Caco-2 (cell line): ENCODE measurements at regions not wholly inside any gene's neighbourhood (a gene's known extent, or its start where the extent isn't known, plus 50 kb on each side); places are given as distances from the start of the nearest gene placed in this dataset.

Experiments used
- BruUV-seq: library from RNA; stranded (reverse); fragments of 400-500 nt; replicated peaks from 2 replicates; lab custom pipeline; 2021; lab: Mats Ljungman, UMichigan
- CTCF ChIA-PET: fragments of 300-600 bp; sonication (Branson Sonifier 250); formaldehyde crosslinking; loops from one replicate; lab custom pipeline; 2022; ENCODE audit warnings: antibody characterized with exemption; lab: Charles Lee
- POLR2A ChIA-PET: fragments of 300-600 bp; sonication (Branson Sonifier 250); formaldehyde crosslinking; loops from one replicate; lab custom pipeline; 2022; ENCODE audit warnings: antibody characterized with exemption; lab: Charles Lee
- DNase-seq, 2 experiments: peaks; one replicate each; pipeline versions ENCODE4 v3.0.0 to v3.0.0-alpha.2; 2020 to 2022
- H3K27me3 ChIP-seq: replicated peaks from 2 replicates; pipeline ENCODE4 v1.6.0; 2011; ENCODE audit warnings: low read length; ENCODE audit not compliant: control insufficient read depth, insufficient read depth
- H3K36me3 ChIP-seq: 2 replicates; pipeline ENCODE4 v1.5.1; 2011; ENCODE audit warnings: low read length; ENCODE audit not compliant: control insufficient read depth, insufficient read depth
- H3K4me1 ChIP-seq: fragments of 250-450 bp; sonication (Bioruptor Pico); 2 replicates; pipeline ENCODE4 v1.5.1; 2020; ENCODE audit warnings: mild to moderate bottlenecking
- H3K4me3 ChIP-seq: 2 replicates; pipeline ENCODE4 v1.5.1; 2011; ENCODE audit warnings: low read depth, mild to moderate bottlenecking, control low read depth, low read length
- H3K9me3 ChIP-seq: fragments of 250-450 bp; sonication (Bioruptor Pico); 2 replicates; pipeline ENCODE4 v1.5.1; 2020; ENCODE audit warnings: mild to moderate bottlenecking, moderate library complexity
- H3K27ac Mint-ChIP-seq: one replicate; pipeline ENCODE4 v1.8.0; 2022; ENCODE audit warnings: mixed read lengths; ENCODE audit not compliant: unreplicated experiment
- H3K27me3 Mint-ChIP-seq: one replicate; pipeline ENCODE4 v1.8.0; 2022; ENCODE audit warnings: mixed read lengths; ENCODE audit not compliant: insufficient read depth, unreplicated experiment
- H3K36me3 Mint-ChIP-seq: one replicate; pipeline ENCODE4 v1.8.0; 2022; ENCODE audit warnings: mild to moderate bottlenecking, mixed read lengths; ENCODE audit not compliant: insufficient read depth, unreplicated experiment
- H3K4me1 Mint-ChIP-seq: one replicate; pipeline ENCODE4 v1.8.0; 2022; ENCODE audit warnings: low read depth, mixed read lengths; ENCODE audit not compliant: unreplicated experiment
- H3K4me3 Mint-ChIP-seq: one replicate; pipeline ENCODE4 v1.8.0; 2022; ENCODE audit warnings: mild to moderate bottlenecking, moderate library complexity, mixed read lengths; ENCODE audit not compliant: unreplicated experiment
- H3K9me3 Mint-ChIP-seq: one replicate; pipeline ENCODE4 v1.8.0; 2022; ENCODE audit warnings: mixed read lengths; ENCODE audit not compliant: unreplicated experiment
- intact Hi-C: fragments of 100-400 bp; cut with micrococcal nuclease; formaldehyde crosslinking; loops from one replicate; pipeline ENCODE4 v1.10.0; 2022; ENCODE audit not compliant: unreplicated experiment
- TF ChIP-seq, protein P1 (sequence below), 2 experiments: fragments of 200-600 bp in 1 of 2; IDR thresholded peaks; 1 replicate in 1 of 2; 2 replicates in 1 of 2; pipeline versions ENCODE4 v1.5.1 to v1.8.0; 2011 to 2022; ENCODE audit warnings: antibody characterized with exemption in 1 of 2, control low read depth in 1 of 2, inconsistent platforms in 1 of 2, low read depth in 1 of 2, low read length in 1 of 2, mild to moderate bottlenecking in 1 of 2, moderate library complexity in 1 of 2; ENCODE audit not compliant: insufficient read depth in 1 of 2, severe bottlenecking in 1 of 2, unreplicated experiment in 1 of 2

DNA sequence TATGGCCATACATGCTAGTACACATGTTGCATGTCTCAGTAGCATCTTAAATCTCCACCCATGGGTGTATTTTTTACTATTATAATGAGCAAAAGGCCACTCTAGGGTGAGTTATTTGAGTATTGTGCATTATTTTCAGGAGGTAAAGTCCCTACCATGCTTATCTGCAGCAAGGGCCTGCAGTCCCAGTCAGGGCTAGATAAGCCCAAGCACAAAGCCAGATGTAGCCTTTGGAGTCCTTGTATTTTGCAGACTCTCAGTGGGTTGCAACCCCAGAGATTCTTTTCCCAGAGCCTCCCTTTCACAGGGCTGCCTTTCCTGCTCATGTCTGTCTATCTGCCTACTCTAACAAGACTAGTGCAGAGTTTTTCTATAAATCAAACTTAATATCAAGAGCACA lies 295.3 kb downstream of the IPO8 start:
- Histone ChIP-seq H3K27me3 (no peaks in the 10 kb centered on the region), H3K4me3 (no peak overlapping the region), H3K4me1 (no peaks in the 10 kb centered on the region), H3K36me3 (no peaks in the 10 kb centered on the region), H3K9me3 (peaks cover 8% of the 10 kb centered on the region; the same call in 1 of the 2 replicates)
- Mint-ChIP-seq H3K9me3 (peaks cover 25% of the 10 kb centered on the region), H3K36me3 (no peaks in the 10 kb centered on the region), H3K27me3 (no peaks in the 10 kb centered on the region), H3K27ac (no peak overlapping the region), H3K4me3 (no peak overlapping the region), H3K4me1 (no peaks in the 10 kb centered on the region)
- no peak for DNase-seq
- TF ChIP-seq, protein P1, sequence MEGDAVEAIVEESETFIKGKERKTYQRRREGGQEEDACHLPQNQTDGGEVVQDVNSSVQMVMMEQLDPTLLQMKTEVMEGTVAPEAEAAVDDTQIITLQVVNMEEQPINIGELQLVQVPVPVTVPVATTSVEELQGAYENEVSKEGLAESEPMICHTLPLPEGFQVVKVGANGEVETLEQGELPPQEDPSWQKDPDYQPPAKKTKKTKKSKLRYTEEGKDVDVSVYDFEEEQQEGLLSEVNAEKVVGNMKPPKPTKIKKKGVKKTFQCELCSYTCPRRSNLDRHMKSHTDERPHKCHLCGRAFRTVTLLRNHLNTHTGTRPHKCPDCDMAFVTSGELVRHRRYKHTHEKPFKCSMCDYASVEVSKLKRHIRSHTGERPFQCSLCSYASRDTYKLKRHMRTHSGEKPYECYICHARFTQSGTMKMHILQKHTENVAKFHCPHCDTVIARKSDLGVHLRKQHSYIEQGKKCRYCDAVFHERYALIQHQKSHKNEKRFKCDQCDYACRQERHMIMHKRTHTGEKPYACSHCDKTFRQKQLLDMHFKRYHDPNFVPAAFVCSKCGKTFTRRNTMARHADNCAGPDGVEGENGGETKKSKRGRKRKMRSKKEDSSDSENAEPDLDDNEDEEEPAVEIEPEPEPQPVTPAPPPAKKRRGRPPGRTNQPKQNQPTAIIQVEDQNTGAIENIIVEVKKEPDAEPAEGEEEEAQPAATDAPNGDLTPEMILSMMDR (IDR thresholded peaks at IDR 0.05; ENCODE audit: insufficient read depth in 1 of 2, low read depth in 1 of 2, low read length in 1 of 2, severe bottlenecking in 1 of 2, unreplicated experiment in 1 of 2): no peak
- ChIA-PET CTCF (no interaction called here), POLR2A (no interaction called here)
- BruUV-seq: no TSS peak
- intact Hi-C loops: no loop called here

DNA sequence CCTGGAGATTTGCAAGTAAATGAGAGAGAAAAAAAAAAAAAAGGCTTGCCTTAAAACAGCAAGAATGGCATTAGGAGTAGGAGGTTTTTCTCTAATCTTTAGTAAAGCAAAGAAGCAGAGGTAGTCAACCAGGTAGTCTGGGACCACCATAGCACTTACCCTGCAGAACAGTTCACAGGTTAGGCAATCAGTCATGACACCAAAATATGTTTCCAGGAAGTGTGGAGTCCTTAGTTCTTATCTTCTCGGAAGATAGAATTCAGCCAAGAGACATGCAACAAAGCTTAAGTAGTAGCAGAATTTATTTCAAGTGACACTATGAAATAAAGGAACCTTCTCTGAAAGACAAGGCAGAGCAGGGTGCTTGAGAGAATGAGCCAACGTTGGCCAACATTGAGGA lies 295.8 kb downstream of the IPO8 start:
- POLR2A ChIA-PET: no interaction called here
- CTCF ChIA-PET: no interaction called here
- DNase-seq: no peak
- Histone ChIP-seq H3K36me3 (no peaks in the 10 kb centered on the region), H3K27me3 (no peaks in the 10 kb centered on the region), H3K9me3 (peaks cover 8% of the 10 kb centered on the region; the same call in 1 of the 2 replicates), H3K4me1 (no peaks in the 10 kb centered on the region), H3K4me3 (no peak overlapping the region)
- TF ChIP-seq, protein P1 (IDR thresholded peaks at IDR 0.05; ENCODE audit: insufficient read depth in 1 of 2, low read depth in 1 of 2, low read length in 1 of 2, severe bottlenecking in 1 of 2, unreplicated experiment in 1 of 2): no peak
- Mint-ChIP-seq H3K27ac (no peak overlapping the region), H3K4me1 (no peaks in the 10 kb centered on the region), H3K36me3 (no peaks in the 10 kb centered on the region), H3K27me3 (no peaks in the 10 kb centered on the region), H3K4me3 (no peak overlapping the region), H3K9me3 (peaks cover 30% of the 10 kb centered on the region)
- intact Hi-C loops: no loop called here
- no TSS peak for BruUV-seq

DNA sequence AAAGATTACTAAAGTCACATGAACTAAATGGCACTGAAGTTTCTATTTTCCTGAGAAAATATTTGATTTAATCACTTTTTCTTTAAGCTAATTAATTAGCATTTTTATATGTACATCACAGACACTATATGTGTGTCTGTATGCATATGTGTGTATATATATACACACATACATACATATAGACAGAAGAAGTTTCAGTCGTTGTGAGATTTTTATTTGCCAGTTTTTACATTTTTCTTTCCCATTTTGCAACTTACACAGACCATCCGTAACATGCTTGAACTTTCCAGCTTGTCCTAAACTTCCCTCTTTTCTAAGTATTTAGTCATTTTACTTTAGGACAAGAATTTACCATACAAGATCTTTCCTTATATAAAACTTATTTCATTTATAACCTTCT lies 299.1 kb downstream of the IPO8 start:
- intact Hi-C loops: no loop called here
- peaks cover 38% of the 10 kb centered on the region for H3K9me3 Mint-ChIP-seq
- no peaks in the 10 kb centered on the region for H3K27me3 Mint-ChIP-seq
- no peaks in the 10 kb centered on the region for H3K36me3 Mint-ChIP-seq
- H3K4me1 Mint-ChIP-seq: no peaks in the 10 kb centered on the region
- H3K36me3 ChIP-seq: no peaks in the 10 kb centered on the region
- CTCF ChIA-PET: no interaction called here
- POLR2A ChIA-PET: no interaction called here
- no peak overlapping the region for H3K4me3 Mint-ChIP-seq
- peaks cover 25% of the 10 kb centered on the region for H3K9me3 ChIP-seq
- DNase-seq: no peak
- H3K27me3 ChIP-seq: no peaks in the 10 kb centered on the region
- no peak overlapping the region for H3K27ac Mint-ChIP-seq
- BruUV-seq: no TSS peak
- H3K4me3 ChIP-seq: no peak overlapping the region
- TF ChIP-seq, protein P1 (IDR thresholded peaks at IDR 0.05; ENCODE audit: insufficient read depth in 1 of 2, low read depth in 1 of 2, low read length in 1 of 2, severe bottlenecking in 1 of 2, unreplicated experiment in 1 of 2): no peak
- H3K4me1 ChIP-seq: no peaks in the 10 kb centered on the region
